NCI-H69 (cell line): ENCODE measurements at regions not wholly inside any gene's neighbourhood (a gene's known extent, or its start where the extent isn't known, plus 50 kb on each side); places are given as distances from the start of the nearest gene placed in this dataset.
A peak's percentile ranks its signal among the peaks of the same experiment; 100 is the strongest.

ENCODE experiments used
- DNase-seq: peaks from one replicate; lab custom pipeline; 2025; lab: John Stamatoyannopoulos, UW

GRCh38 chr5:31049461-31049860 is 144.0 kb upstream of the CDH6 start:
- peak; percentile 56 for DNase-seq

GRCh38 chr5:31048282-31049270 is 144.9 kb upstream of the CDH6 start:
- peak; percentile 98 for DNase-seq

GRCh38 chr5:31047621-31048020 is 145.9 kb upstream of the CDH6 start:
- DNase-seq, result peak; percentile 93

- DNase-seq, result peak; percentile 98
These were observed 146.5 kb upstream of the CDH6 start for GRCh38 chr5:31047007-31047406.

DNA sequence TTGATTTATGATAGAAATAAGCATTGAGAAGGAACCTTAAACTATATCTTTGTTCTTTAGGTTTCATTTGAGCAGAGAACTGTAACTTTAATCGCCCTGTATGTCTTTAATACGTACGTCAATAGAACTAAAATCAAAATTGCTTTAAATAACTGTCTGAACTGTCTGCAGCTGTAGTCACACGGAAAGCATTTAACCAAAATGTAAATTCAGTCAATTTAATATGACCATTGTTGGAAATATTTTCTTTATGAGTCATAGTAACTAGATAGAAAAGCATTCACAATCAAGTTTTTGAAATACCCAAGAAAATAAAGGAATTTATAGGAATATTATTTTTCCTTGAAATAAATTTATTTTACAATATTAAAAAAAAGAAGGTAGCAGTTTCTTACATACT is 157.1 kb upstream of the CDH6 start:
- no peak for DNase-seq

- DNase-seq, result peak; percentile 62
These were observed 160.2 kb upstream of the CDH6 start for GRCh38 chr5:31033295-31033694.

DNA sequence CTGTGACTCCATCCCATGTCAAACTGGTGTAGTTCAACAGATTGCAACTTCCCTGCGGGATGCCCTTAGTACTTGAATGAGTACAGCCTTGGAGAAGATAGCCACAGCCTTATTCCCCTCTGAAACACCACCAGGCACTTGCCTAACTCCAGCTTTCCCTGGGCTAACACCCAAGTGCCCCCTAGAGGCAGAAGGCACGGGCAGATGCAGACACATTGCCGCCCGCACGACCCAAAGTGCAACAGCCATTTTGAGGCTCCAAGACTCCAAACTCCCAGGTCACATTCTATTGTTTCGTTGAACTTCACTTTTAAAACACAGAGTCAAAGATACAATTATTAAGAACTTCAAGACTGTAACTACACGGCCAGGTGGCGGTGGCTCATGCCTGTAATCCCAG is 163.6 kb upstream of the CDH6 start:
- peak; percentile 46 for DNase-seq

GRCh38 chr5:31027721-31028120 is 165.8 kb upstream of the CDH6 start:
- peak; percentile 20 for DNase-seq

GRCh38 chr5:31023105-31023504 is 170.4 kb upstream of the CDH6 start:
- DNase-seq, result no peak

GRCh38 chr5:31021181-31021624 is 172.3 kb upstream of the CDH6 start:
- DNase-seq, result peak; percentile 11

DNA sequence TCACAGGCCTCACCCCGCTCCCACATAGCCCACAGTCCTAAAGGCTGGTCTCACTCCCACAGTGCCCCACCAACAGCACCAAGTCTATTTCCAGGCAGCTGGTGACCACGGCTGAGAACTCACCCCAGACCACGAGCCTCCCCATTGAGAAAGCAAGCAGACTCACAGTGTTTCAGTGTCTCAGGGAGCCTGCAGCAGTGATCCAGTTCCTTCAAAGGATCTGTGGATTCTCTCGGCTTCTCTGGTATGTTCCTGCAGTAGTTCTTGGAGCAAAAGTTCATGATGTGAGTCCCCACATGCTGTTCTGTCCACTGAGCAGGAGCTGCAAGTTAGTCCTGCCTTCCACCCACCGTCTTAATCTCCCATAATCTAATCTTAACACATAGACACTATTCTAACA is 185.3 kb upstream of the CDH6 start:
- no peak for DNase-seq

DNA sequence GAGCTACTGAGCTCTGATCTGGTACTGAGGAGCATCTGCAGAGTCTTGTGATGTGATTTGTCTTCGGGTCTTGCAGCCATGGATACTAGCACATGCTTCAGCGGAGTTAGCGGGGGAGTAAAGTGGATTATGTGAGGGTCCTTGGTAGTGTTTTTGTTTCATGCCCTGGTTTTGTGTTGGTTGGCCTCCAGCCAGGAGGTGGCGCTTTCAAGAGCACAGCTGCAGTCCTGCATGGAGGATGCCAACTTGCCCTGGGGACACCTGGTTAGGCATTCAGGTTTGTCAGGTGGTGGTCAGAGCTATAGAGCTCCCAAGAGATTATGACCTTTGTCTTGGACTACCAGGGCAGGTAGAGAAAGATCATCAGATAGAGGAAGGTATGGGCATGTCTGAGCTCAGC is 185.8 kb upstream of the CDH6 start:
- DNase-seq, result peak; percentile 29

- no peak for DNase-seq
These were observed 193.2 kb upstream of the CDH6 start for GRCh38 chr5:31000287-31000686.

- peak; percentile 67 for DNase-seq
These were observed 195.8 kb upstream of the CDH6 start for GRCh38 chr5:30997681-30998080.

DNA sequence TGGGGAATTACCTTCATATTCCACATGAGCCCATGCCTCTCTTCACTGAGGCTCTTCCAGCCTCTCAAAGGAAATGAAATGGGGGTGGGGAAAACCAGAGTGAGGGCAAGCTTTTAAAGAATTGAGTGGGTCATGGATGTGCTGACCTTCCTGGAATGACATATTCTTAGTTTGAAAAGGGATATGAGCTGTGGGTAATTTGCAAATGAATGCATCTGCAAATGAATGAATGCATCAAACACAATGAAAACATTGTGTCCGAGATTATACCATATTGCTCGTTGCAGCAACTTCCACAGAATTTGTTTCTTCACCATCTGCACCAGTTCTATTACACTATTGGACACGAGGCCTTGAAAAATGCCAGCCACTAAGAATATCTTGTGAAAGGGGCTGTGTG is 198.6 kb upstream of the CDH6 start:
- DNase-seq, result peak; percentile 46

GRCh38 chr5:30994176-30994575 is 199.3 kb upstream of the CDH6 start:
- DNase-seq, result peak; percentile 34

- DNase-seq, result no peak
These were observed 202.0 kb upstream of the CDH6 start for GRCh38 chr5:30991462-30991861.

GRCh38 chr5:30981576-30981975 is 211.9 kb upstream of the CDH6 start:
- no peak for DNase-seq

DNA sequence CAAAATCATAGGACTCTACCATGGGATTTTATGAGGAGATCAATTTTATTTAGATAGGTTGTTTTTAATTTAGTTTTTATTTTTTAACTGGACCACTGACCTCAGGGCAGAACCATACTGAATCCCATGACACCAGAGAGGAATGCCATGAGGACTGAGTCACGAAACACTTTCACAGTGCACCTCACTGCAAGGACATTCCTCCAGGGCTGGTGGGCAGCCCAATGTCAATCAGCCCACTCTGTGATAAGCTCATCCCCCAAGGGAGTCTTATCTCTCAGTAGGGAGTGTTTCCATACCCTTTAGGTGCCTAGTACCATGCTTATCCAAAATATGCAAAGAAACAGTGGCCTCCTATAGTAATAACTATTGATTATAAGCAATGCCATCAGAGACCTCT is 224.5 kb upstream of the CDH6 start:
- DNase-seq, result no peak

DNA sequence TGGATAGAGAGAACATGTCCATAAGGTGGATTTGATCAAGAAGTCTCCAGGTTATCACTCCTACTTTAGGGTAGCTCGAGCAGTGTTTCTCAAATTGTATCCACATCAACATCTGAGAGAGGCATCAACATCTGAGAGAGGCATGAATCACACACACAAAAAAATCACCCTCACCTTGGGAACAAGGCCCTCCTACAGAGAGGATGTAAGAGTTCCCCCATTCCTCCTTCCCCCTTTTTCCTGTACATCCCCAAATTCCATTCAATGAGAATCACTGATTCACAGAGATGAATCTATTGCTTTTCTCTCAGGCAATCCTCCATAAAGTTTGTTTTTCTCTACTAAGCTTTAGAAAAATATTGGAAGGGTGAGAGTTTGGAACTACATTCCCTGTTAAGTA is 233.4 kb upstream of the CDH6 start:
- DNase-seq, result no peak

- DNase-seq, result no peak
These were observed 234.2 kb upstream of the CDH6 start for GRCh38 chr5:30959238-30959637.

- DNase-seq, result no peak
These were observed 235.9 kb upstream of the CDH6 start for GRCh38 chr5:30957591-30957990.

- DNase-seq, result no peak
These were observed 237.2 kb upstream of the CDH6 start for GRCh38 chr5:30956251-30956650.

- DNase-seq, result no peak
These were observed 256.4 kb upstream of the CDH6 start for GRCh38 chr5:30937070-30937469.
